GM21723 (cell line): ENCODE measurements at regions not wholly inside any gene's neighbourhood (a gene's known extent, or its start where the extent isn't known, plus 50 kb on each side); places are given as distances from the start of the nearest gene placed in this dataset.
"Not testable (repeated sequence)": the region's sequence is repeated elsewhere in the genome, so short reads cannot be mapped to it uniquely, and the experiment has no call there.

Source experiments
- ATAC-seq: cut with Tn5 transposase; IDR thresholded peaks from one replicate; pipeline ENCODE4 v1.9.1; 2021; ENCODE audit warnings: mild to moderate bottlenecking, moderate library complexity; ENCODE audit not compliant: unreplicated experiment

DNA sequence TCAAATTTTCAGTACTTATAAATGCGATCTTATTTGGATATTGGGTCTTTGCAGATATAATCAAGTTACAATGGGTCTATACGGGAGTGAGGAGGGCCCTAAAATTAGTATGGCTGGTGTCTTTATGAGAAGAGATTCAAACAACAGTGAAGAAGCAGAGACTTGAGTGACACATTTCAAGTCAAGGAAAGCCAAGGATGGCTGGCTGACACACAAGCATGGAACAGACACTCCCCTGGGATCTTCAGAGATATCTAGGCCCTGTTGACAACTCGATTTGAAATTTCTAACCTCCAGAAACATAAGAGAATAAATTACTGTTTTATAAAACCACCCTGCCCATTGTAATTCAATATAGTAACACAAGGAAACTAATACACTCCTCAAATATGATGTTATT lies 1886.0 kb upstream of the PCDH7 start:
- no peak for ATAC-seq

DNA sequence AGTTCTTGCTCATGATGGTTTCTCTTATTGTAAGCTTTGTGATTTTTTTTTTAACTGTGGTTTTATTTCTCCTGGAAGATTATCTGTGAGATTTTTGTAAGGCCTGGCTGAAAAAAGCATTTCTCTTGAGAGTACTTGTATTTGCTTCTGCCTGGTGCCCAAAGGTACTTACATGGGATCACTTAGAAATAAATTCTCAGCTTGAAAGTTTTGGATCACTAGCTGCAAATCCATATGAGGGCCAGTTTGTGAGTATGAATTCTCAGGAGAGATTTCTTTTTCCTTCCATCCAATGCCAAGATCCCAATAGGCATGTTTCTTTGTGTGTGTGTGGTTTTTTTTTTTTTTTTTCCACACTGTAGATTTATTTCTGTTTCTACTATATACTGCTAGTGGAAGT lies 1884.7 kb upstream of the PCDH7 start:
- ATAC-seq = no peak

DNA sequence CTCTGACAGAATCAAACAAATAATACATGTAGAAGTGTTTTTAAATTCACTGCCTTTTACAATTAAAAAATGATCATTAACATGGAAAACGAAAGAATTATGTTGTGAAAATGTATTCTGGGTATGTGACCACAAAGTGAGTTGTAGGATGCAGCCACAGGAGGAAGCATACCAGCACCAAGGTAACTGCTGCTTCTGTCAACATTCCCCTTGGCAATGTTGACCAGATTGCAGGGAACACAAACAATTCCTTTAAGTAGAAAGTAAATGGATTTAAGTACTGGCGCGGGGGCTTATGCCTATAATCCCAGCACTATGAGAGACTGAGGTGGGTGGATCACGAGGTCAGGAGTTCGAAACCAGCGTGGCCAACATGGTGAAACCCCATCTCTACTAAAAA lies 1877.9 kb upstream of the PCDH7 start:
- no peak for ATAC-seq

DNA sequence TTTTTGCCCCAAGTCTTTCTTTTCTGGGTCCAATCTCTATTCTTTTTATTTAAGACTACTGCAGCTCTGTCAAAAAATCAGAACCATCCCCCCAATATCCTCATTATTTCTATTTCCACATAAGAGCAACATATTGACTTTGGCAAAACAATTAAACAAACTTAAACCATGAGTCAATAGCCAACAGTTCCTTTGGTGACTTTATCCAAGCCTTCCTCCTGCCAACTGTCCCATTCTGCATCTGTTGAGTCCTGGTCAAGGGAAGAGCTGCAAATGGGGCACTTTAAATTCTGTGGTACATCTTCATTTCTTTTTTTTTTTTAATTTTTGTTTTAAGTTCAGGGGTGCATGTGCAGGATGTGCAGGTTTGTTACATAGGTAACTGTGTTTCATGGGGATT lies 1875.0 kb upstream of the PCDH7 start:
- no peak for ATAC-seq

DNA sequence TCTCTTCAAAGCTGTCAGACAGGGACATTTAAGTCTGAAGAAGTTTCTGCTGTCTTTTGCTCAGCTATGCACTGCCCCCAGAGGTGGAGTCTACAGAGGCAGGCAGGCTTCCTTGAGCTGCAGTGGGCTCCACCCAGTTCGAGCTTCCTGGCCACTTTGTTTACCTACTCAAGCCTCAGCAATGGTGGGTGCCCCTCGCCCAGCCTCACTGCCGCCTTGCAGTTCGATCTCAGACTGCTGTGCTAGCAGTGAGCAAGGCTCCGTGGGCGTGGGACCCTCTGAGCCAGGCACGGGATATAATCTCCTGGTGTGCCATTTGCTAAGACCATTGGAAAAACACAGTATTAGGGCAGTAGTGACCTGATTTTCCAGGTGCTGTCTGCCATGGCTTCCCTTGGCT lies 1863.1 kb upstream of the PCDH7 start:
- not testable (repeated sequence) for ATAC-seq

DNA sequence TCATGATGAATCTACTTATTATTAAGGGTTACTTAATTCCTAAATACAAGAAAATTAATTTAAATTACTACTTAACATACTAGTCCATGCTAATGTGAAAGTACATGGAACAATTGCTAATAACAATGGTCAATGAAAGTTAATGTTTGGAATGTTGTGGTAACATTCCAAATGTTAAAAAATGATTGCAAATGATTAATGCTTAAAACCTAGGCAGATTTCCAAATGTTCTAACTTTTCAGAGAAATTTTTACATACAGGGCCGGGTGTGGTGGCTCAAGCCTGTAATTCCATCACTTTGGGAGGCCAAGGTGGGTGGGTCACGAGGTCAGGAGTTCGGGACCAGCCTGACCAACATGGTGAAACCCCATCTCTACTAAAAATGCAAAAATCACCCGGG lies 1851.3 kb upstream of the PCDH7 start:
- ATAC-seq = no peak

DNA sequence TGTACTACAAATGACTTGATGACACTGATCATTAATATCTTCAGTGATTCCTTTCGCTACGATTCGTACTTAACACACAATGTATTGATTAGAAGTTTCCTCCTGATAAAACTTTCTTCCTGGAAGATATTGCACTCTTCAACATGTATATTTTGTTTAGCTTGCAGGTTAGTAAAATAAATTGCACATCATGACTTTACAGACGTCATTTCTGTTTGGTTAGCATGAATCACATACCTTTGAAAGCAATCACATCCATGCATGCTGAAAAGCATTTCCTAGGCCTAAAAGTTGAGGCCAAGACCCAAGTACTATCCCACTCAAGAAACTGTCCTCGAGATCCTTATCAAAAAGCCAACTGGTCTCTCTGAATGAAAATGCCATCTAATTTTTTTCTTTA lies 1841.0 kb upstream of the PCDH7 start:
- ATAC-seq = no peak

DNA sequence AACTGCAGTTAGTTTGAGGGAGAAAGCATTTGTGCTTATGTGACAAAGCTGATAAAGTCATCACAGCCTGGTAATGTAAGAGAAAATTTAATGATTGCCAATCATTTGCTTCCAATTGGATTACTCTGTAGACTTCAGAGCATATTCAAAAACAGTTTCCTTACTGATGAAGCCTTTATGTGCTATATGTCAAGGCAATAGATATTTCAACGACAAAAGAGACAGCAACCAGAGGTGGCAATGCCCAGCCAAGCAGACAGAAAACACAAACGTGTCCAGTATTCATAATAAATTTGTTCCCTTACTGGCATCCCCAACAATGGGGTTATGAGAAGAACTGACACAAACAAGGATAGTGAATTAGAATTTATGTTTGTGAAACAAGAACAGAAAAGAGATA lies 1840.3 kb upstream of the PCDH7 start:
- ATAC-seq = no peak

DNA sequence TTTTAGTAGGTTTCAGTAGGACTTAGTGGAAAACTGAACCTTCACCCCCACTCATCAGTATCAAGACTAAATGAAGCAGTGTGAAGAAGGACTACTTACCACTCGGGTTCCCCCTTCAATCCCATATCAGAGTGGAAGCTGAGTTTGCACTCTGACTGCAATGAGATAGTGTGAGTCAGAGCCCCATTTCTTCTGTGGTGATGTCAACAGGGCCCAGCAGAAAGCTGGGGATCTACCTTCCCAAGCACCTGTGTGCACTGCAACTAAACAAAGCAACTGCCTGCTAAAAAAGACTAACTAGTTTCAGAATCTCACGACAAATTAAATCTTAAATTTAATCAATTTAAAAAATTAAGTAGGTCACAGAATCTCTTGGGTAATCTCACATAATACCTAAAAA lies 1837.0 kb upstream of the PCDH7 start:
- ATAC-seq = no peak

DNA sequence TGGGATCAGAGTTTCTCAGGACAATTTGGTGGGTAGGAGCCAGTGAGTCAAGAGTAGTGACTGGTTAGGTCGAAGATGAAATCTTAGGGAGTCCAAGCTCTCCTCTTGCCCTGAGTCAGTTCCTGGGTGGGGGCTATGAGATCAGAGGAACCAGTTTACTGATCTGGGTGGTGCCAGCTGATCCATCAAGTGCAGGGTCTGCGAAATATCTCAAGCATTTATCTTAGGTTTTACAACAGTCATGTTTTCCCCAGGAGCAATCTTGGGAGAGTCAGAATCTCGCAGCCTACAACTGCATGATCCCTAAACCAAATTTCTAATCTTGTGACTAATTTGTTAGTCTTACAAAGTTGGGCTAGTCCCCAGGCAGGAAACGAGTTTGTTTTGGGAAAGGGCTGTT lies 1833.2 kb upstream of the PCDH7 start:
- ATAC-seq = no peak

DNA sequence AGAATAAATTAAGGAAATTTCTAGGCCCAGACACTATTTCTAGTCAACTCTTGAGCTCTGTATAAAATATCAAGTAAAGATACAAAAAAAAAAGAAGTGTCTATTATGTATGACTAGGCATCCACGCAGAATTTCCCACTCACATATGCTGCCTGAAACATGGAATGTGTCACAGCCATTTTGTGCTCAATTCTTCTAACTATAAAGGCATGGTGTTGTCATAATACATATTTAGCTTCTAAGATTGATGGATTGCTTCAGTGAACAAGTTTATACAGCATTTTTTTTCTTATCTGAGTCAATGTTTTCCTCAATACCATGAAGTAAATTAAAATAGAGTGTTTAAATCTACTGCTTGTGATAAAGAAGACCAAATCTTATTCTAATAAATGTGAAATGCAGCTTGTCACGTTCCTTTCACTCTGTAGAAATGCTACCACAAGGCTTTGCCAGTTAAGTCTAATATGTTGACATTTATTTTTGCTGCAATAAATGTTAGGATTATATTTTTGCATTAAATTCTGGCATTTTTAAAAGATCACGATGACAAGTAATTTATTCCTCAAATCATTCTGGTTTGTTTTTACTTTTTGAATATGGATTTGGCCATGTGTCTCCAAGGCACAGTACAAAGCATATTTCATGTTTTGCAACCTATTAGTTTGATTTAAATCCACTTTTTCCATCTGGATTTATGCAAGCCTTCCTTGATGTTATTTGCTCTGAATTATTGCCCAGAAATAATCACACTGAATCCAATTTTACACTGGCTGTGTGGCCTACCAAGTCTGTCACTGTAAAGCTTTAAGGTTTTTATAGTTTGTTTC lies 1829.0 kb upstream of the PCDH7 start:
- no peak for ATAC-seq

DNA sequence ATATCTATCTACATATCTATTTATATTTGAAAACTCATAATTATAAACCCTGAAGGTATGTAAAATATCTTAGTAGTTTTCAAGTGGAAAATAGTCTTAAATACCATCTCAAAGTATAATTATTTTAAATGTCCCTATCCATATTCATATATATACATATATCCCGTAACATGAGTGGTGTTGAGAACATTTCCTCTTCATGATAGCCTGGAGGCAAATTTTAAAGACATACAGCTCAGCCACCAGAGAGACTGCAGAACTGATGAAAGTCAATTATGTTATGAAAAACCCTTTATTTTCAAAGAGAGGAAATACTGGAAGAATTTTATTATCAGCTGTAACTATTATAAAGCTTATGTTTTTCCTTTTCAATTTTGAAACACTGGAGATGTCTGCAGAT lies 1806.7 kb upstream of the PCDH7 start:
- no peak for ATAC-seq

DNA sequence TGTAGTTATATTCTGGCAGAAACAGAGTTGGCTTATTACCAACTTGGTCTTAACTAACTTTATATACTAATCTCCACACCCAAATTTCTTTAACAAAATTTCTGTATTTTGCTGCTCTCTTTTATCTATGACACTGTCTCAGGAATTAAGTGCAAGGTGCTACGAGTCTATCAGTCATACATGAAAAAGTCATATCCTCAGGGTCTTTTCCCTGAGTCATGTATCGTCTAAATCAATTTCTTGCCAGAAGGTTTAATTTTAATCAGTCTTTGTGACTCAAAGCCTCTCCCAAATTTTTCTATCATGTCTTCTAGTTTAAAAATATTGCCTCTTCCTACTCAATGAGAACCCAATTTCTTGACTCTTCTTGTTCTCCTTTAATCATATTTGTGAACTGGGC lies 1803.6 kb upstream of the PCDH7 start:
- ATAC-seq = no peak

DNA sequence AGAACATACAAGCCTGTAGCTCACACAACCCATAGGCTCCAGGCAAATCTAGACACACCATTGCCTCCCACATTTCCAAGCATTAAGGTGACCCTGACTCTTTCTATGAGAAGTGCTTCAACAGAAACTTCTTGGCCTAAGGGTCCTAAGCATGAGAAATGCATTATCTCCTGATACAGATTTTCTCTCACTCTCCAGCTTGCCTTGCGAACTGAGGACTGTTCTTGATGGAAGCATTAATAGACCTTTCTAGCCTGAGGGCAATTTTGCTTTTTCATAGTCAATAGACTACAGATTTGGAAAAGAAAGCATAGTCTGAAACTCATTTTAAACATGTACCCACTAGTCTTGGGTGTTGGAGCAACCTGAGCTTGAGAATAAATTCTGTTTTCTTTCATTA lies 1801.3 kb upstream of the PCDH7 start:
- ATAC-seq = no peak

DNA sequence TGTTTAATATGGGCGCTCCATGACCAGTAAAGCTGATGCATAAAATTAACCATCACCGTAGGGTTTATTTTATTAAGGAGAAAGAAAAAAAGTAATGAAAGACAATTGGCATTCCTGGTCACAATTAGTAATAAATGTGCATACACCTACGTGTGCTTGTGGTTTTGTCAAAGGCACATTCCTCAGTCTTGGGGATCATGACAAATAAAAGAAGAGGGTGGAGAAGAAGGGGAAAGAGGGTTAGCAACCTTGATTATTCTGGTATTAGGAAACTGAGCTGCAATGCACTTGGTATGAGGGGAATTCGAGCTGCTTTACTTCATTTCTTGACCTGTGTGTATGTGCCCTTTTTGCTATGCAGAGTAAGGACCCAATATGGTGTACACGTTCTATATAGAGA lies 1798.3 kb upstream of the PCDH7 start:
- no peak for ATAC-seq

DNA sequence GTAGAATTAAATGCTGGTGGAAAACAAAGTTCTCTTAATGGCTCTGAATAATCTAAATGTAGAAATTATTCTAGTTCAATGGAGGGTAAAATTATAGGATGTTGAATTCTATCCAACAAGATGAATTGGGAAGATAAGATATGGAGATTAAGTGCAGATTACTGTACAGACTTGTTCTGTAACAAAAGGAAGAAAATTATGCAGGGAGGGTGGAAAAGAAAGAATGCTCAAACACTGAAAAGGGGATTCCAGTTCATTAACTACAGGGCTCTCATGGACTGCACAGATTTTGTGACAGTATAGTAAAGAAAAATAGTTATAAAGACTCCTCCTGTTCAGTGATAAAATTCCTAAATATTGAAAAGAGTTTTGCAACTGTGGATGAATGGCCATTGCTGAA lies 1794.0 kb upstream of the PCDH7 start:
- no peak for ATAC-seq

DNA sequence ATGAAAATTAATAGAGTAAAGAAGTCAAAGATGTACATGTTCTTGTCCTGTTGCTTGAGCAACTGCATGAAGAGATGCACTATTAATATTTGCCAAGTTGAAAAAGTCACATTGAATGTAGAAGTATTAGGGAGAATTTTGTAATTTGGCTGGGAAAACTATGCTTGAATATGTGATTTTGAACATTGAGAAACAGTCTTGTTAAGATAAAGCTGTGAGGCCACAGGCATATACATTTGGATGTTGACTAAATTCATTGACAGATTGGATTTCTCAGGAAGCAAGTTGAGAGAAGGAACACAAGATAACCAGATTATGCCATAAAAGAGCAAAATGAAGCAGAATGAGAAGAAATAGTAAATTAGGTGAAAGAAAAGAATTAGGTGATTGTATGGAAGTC lies 1777.5 kb upstream of the PCDH7 start:
- ATAC-seq = no peak

DNA sequence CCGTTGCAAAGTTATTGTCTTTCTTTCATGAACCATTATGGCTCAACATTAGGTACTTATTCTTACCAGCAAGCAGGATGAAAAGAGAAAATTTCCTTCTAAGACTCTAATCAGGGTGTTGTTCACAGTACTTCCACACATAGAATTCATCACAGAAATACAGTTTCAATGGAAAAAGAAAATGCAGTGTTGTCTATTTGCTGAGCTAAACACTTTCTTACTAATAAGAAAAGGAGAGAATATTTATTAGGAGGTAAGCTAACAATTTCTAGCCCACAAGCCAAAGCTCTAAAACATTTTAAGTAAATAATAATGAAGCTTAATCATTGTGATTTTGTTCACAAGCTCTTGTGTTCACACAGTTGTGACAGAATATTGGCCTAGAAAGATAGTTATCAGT lies 1772.8 kb upstream of the PCDH7 start:
- ATAC-seq = no peak

DNA sequence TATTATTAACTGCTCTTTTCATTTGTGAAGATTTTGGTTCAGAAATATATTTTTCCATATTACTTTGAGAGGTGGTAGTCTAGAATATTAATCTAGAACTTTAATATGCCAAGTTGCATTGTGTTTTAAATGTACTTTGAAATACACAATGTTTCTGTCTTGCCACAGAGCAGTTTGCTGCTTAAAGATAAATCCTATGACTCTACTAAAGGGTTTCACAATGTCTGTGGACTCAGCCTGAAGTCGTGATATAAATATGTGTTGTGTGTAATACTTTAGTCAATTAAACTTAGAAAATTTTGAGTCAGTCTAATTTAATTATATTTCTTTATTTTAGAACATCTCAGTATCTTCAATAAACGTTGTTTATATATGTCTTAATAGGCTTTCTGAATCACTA lies 1771.7 kb upstream of the PCDH7 start:
- no peak for ATAC-seq

DNA sequence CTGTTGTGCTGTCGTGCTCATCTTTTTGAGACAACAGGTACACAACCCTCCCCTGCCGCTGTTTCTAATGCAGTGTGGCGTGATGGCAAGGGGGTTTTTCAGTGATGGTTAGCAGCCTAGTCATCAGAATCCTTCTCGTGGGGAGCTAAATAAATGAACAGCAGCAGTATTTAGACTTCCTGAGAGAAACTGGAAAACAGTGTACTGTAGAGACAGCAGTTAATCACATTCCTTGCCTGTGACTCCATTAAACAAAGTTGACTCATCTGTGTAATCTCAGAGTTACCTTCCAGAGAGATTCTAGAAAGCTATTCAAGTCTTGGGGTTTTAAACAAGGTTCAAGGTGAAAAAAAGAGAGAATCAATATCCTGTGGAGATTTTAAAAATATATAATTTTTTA lies 1753.2 kb upstream of the PCDH7 start:
- no peak for ATAC-seq

DNA sequence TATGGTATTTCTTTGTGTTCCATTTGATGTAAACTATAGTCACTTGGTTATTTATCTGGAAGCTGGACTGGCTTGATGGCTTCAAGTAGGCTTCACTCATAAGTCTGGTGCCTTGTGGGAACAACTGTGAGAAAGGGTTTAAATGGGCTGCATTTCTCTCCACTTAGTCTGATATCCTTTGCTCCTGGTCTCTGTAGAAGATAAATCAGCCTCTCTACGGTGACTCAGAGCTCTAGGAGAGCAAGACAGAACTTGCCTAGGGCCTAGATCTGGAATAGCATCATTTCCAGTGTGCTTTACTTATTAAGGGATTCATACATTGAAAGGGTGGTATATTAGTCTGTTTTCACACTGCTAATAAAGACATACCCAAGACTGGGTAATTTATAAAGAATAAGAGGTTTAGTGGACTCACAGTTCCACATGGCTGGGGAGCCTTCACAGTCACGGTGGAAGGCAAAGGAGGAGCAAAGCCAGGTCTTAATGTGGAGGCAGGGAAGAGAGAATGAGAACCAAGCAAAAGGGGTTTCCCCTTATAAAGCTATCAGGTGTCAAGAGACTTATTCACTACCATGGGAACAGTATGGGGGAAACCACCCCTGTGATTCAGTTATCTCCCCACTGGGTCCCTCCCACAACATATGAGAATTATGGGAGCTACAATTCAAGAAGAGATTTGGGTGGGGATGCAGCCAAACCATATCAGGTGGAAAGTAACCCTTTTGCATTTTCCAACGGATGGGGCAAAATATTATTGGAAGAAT lies 1746.4 kb upstream of the PCDH7 start:
- no peak for ATAC-seq

DNA sequence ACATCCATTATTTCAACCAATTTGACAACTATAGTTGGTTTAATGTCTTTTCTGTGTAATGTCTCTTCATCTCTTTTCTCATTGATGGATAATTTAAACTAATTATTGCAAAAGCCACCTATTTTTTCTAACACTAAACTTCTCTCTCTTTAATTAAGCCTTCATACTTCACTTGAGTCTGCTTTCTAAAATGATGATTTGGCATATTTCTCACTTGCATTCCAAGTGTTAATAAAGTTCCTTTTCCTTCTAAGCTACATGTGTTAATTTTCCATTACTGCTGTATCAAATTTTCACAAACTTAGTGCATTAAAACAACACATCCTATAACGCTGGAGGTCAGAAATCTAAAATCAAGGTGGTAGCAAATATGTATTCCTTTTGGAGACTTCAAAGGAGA lies 1743.8 kb upstream of the PCDH7 start:
- no peak for ATAC-seq

DNA sequence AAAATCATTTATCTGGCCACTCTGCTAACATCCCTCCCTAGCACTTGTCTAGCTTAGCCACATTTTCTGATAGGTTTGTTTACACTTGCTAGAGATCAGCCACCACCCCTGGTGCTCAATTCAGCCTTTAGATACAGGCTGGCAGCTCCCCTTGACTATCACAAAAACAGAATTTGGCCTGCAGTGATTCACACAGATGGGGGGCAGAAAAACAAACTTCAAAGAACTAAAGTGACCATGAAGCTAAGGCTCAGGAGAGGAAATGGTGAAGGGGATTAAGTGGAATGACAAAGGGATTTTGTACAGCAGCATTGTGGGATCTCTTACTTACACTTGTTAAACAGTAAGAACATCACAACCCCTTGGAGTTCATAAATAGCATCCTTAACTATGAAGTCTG lies 1718.0 kb upstream of the PCDH7 start:
- no peak for ATAC-seq
